H1 (cell line): ENCODE measurements at regions not wholly inside any gene's neighbourhood (a gene's known extent, or its start where the extent isn't known, plus 50 kb on each side); places are given as distances from the start of the nearest gene placed in this dataset.
A peak's percentile ranks its signal among the peaks of the same experiment; 100 is the strongest.

ENCODE experiments used
- ASH2L ChIP-seq: fragments of 200-600, 300-600 bp; sonication (generic); IDR thresholded peaks from one replicate; pipeline ENCODE4 v1.7.1; 2017; ENCODE audit warnings: low read length
- BCL11A ChIP-seq, 2 experiments: IDR thresholded peaks; one replicate each; pipeline ENCODE4 v1.6.1; 2011; ENCODE audit warnings: low read depth in 2 of 2, low read length in 2 of 2, mild to moderate bottlenecking in 2 of 2
- CHD1 ChIP-seq: IDR thresholded peaks from 2 replicates; pipeline ENCODE4 v1.6.1; 2012; ENCODE audit warnings: low read depth, low read length, improper control_type of control experiment
- CTBP2 ChIP-seq: IDR thresholded peaks from 2 replicates; pipeline ENCODE4 v1.7.0; 2011; ENCODE audit warnings: borderline replicate concordance, mild to moderate bottlenecking, moderate library complexity, mixed read lengths, low read length; ENCODE audit not compliant: insufficient read depth, insufficient read length
- EP300 ChIP-seq, 2 experiments: IDR thresholded peaks; 1 replicate in 1 of 2; 2 replicates in 1 of 2; pipeline ENCODE4 v1.6.1; 2011 to 2012; ENCODE audit warnings: low read depth in 2 of 2, low read length in 2 of 2, mild to moderate bottlenecking in 2 of 2, borderline replicate concordance in 1 of 2, inconsistent platforms in 1 of 2, moderate library complexity in 1 of 2
- EZH2 ChIP-seq: fragments of 200-600 bp; sonication (generic); IDR thresholded peaks from 2 replicates; pipeline ENCODE4 v1.7.1; 2012; ENCODE audit warnings: low read depth, mild to moderate bottlenecking, moderate library complexity, low read length, inconsistent platforms; ENCODE audit not compliant: severe bottlenecking
- FOSL1 ChIP-seq: IDR thresholded peaks from 2 replicates; pipeline ENCODE4 v1.6.1; 2011; ENCODE audit warnings: mild to moderate bottlenecking, low read depth, low read length, moderate library complexity; ENCODE audit not compliant: insufficient read depth
- GTF2F1 ChIP-seq: IDR thresholded peaks from 2 replicates; pipeline ENCODE4 v1.6.1; 2012; ENCODE audit warnings: low read depth, low read length, improper control_type of control experiment, borderline replicate concordance
- HDAC2 ChIP-seq, 2 experiments: fragments of 300-600 bp in 1 of 2; sonication (generic) in 1 of 2; IDR thresholded peaks; 2 replicates each; pipeline ENCODE4 v1.6.1; 2011 to 2012; ENCODE audit warnings: low read depth in 2 of 2, low read length in 2 of 2, mild to moderate bottlenecking in 2 of 2, moderate library complexity in 2 of 2, borderline replicate concordance in 1 of 2, inconsistent platforms in 1 of 2
- JUN ChIP-seq: IDR thresholded peaks from 2 replicates; pipeline ENCODE4 v1.6.1; 2011; ENCODE audit warnings: low read depth, mild to moderate bottlenecking, improper control_type of control experiment, low read length
- KDM5A ChIP-seq: fragments of 200-600 bp; IDR thresholded peaks from 2 replicates; pipeline ENCODE4 v1.7.1; 2012; ENCODE audit warnings: mild to moderate bottlenecking, low read length, inconsistent platforms, mixed read lengths
- POLR2A ChIP-seq, 2 experiments: IDR thresholded peaks; 1 replicate in 1 of 2; 2 replicates in 1 of 2; pipeline ENCODE4 v1.6.1; 2011; ENCODE audit warnings: low read depth in 2 of 2, low read length in 2 of 2, mild to moderate bottlenecking in 2 of 2; ENCODE audit errors: control extremely low read depth in 1 of 2
- POLR2AphosphoS5 ChIP-seq: IDR thresholded peaks from 2 replicates; pipeline ENCODE4 v1.6.1; 2011; ENCODE audit warnings: low read depth, low read length
- POU5F1 ChIP-seq: IDR thresholded peaks from 2 replicates; pipeline ENCODE4 v1.6.1; 2011; ENCODE audit warnings: low read depth, mild to moderate bottlenecking, low read length, moderate library complexity
- RBBP5 ChIP-seq: IDR thresholded peaks from 2 replicates; pipeline ENCODE4 v1.7.1; 2012; ENCODE audit warnings: low read depth, mild to moderate bottlenecking, inconsistent platforms, low read length, moderate library complexity, borderline replicate concordance
- RFX5 ChIP-seq: IDR thresholded peaks from 2 replicates; pipeline ENCODE4 v1.6.1; 2011; ENCODE audit warnings: low read depth, low read length, improper control_type of control experiment, borderline replicate concordance
- RNF2 ChIP-seq: fragments of 200-900, 300-1000 bp; sonication (generic); IDR thresholded peaks from 2 replicates; pipeline ENCODE4 v1.7.1; 2016; ENCODE audit warnings: borderline replicate concordance, low read depth, mild to moderate bottlenecking, antibody characterized with exemption, low read length; ENCODE audit not compliant: poor library complexity, severe bottlenecking; ENCODE audit errors: missing control alignments
- SAP30 ChIP-seq: fragments of 300-600 bp; sonication (generic); IDR thresholded peaks from 2 replicates; pipeline ENCODE4 v1.7.1; 2012; ENCODE audit warnings: low read length, moderate library complexity, mild to moderate bottlenecking, inconsistent platforms; ENCODE audit not compliant: insufficient read depth, insufficient replicate concordance
- SIN3A ChIP-seq, 2 experiments: IDR thresholded peaks in 1 of 2; conservative IDR thresholded peaks in 1 of 2; 2 replicates each; pipeline ENCODE4 v1.6.1; 2011 to 2012; ENCODE audit warnings: low read length in 2 of 2, improper control_type of control experiment in 1 of 2, low read depth in 1 of 2, mild to moderate bottlenecking in 1 of 2
- SIRT6 ChIP-seq: IDR thresholded peaks from one replicate; pipeline ENCODE4 v1.7.1; 2012; ENCODE audit warnings: low read length, inconsistent platforms
- TAF1 ChIP-seq: IDR thresholded peaks from 2 replicates; pipeline ENCODE4 v1.6.1; 2011; ENCODE audit warnings: mild to moderate bottlenecking, low read depth, low read length
- TCF12 ChIP-seq: IDR thresholded peaks from 2 replicates; pipeline ENCODE4 v1.6.1; 2011; ENCODE audit warnings: low read depth, mild to moderate bottlenecking, low read length

GRCh38 chr2:148577845-148578492, 66.6 kb upstream of the EPC2 start (continued):
- no peak for TF ChIP-seq GTF2F1
- peak; percentile 79 for TF ChIP-seq CTBP2
- no peak for TF ChIP-seq TAF1
- TF ChIP-seq CHD1: no peak
- no peak for TF ChIP-seq SAP30
- no peak for TF ChIP-seq RFX5
- no peak for TF ChIP-seq RNF2
- TF ChIP-seq JUN: no peak
- TF ChIP-seq EZH2: no peak
- peak; percentile 88 for TF ChIP-seq TCF12
- no peak for TF ChIP-seq POLR2AphosphoS5
- TF ChIP-seq POU5F1: peak; percentile 78
- TF ChIP-seq SIRT6: no peak
- peak; percentile 90 to 98; a peak in 3 of 4 replicates for TF ChIP-seq HDAC2 (IDR thresholded peaks at IDR 0.05; ENCODE audit: borderline replicate concordance in 1 of 2, low read depth in 2 of 2, low read length in 2 of 2)
- TF ChIP-seq ASH2L: peak; percentile 32
- peak in 1 of 2 experiments; percentile 92; a peak in 1 of 3 replicates for TF ChIP-seq EP300 (IDR thresholded peaks at IDR 0.05; ENCODE audit: borderline replicate concordance in 1 of 2, low read depth in 2 of 2, low read length in 2 of 2)
- no peak for TF ChIP-seq FOSL1
- no peak for TF ChIP-seq POLR2A (IDR thresholded peaks at IDR 0.05; ENCODE audit: control extremely low read depth in 1 of 2, low read depth in 2 of 2, low read length in 2 of 2)
- TF ChIP-seq SIN3A (conservative IDR thresholded peaks at IDR 0.05 in 1 of 2, IDR thresholded peaks at IDR 0.05 in 1 of 2; ENCODE audit: low read depth in 1 of 2, low read length in 2 of 2): 0 out of 4 replicates have a peak, but pooled peaks of 1 of the 2 experiments have one; percentile 26
- no peak for TF ChIP-seq RBBP5
- peak; percentile 84 to 98 for TF ChIP-seq BCL11A (IDR thresholded peaks at IDR 0.05; ENCODE audit: low read depth in 2 of 2, low read length in 2 of 2)
- no peak for TF ChIP-seq KDM5A
